HG03039 (cell line): ENCODE measurements at regions not wholly inside any gene's neighbourhood (a gene's known extent, or its start where the extent isn't known, plus 50 kb on each side); places are given as distances from the start of the nearest gene placed in this dataset.

ENCODE experiments used
- ATAC-seq: cut with Tn5 transposase; IDR thresholded peaks from one replicate; pipeline ENCODE4 v1.9.1; 2021; ENCODE audit warnings: mild to moderate bottlenecking, moderate library complexity; ENCODE audit not compliant: unreplicated experiment

DNA sequence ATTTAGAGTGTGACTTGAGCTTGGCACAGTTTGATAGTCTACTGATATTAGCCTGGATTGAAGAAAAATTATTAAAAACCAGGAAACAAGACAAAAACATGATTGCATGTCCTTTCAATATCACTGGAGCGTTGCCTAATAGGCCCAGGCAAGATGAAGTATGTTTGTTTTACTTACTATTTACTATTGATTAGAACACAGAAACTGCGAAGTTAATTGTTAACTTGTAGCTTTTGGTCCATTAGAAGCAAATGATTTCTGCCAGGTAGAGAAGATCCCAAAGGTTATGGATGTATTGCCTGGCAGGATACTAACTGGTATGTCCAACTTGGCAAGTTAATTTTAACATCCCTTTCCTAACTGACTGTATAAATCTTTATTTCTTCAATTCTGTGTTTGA lies 268.9 kb downstream of the ETNK1 start:
- no peak for ATAC-seq

GRCh38 chr12:22899184-22899583 lies 274.2 kb downstream of the ETNK1 start:
- no peak for ATAC-seq

DNA sequence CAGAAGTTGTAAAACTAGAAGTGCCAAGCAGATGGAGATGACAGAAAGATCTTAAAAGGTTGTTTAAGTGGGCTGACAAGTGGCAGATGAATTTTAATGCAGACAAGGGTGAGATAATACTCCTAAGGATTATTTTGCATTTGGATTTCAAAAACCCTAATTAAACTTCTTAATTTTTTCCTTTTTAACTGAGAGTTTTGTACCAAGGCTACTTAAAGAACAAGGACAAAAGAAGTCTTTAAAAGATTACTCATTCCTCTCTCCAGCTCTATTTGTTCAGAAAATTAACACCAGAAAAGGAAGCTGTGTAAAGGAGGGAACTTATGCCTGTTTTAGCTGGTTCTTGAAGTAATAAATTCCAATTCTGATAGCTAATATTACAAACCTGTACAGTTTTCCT lies 275.4 kb downstream of the ETNK1 start:
- ATAC-seq: no peak

DNA sequence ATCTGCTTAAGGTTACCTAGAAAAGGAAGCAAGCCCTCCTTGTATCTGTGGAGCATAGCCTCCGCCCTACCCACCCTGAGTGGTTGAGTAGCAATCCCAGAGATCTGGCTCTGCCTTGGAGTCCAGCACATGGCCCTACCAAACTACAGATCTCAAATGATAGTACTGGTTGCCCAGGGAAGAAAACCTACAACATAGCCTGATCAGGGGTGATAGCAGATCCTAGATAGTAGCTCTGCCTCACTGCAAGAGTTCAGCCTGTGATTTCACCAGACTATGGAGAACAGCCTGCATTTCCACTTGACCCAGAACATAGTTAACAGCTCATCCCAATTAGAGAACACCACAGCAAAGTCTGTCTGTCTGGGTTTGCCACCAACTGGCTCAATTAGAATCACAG lies 279.5 kb downstream of the ETNK1 start:
- ATAC-seq: no peak

- no peak for ATAC-seq
Measured at GRCh38 chr12:22916241-22916640, 291.3 kb downstream of the ETNK1 start.

- ATAC-seq: no peak
Measured at GRCh38 chr12:22916815-22917214, 291.8 kb downstream of the ETNK1 start.

- ATAC-seq: no peak
Measured at GRCh38 chr12:22919883-22920282, 294.9 kb downstream of the ETNK1 start.

DNA sequence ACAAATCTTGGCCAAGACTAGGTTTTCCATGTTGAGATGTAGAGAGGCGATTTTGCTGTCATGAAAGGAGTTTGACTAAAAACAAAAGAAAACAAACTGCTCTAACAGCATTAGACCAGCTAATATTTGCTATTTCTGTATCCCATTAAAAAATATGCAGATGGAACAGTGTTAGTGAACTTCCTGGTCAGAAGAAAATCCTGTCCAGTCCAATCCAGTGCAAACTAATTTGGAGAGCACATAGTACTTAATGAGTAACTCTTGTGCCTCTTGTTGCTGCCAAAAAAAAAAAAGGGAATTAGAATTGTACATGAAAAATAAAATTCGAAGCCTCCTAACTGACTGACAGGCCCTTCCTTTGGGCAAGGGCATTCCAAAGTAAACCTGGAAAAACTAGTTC lies 298.8 kb downstream of the ETNK1 start:
- ATAC-seq: no peak

DNA sequence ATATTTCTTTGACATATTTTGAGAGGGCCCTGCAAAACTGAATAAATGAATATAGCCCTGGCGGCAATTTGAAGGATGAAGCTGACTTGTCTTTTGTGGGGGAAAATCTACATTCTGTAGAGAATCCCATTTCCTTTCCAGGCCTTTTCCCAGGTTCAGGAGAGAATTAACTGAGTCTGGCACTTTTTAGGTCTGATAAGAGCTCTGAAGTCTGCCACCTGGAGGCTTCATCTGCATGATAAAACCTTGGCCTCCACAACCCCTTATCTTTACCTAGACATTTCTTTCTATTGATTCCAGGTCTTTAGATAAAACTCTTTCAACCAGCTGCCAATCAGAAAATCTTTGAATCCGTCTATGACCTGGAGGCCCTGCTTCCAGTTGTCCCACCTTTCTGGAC lies 299.4 kb downstream of the ETNK1 start:
- no peak for ATAC-seq

GRCh38 chr12:22925623-22926022 lies 300.7 kb downstream of the ETNK1 start:
- no peak for ATAC-seq

DNA sequence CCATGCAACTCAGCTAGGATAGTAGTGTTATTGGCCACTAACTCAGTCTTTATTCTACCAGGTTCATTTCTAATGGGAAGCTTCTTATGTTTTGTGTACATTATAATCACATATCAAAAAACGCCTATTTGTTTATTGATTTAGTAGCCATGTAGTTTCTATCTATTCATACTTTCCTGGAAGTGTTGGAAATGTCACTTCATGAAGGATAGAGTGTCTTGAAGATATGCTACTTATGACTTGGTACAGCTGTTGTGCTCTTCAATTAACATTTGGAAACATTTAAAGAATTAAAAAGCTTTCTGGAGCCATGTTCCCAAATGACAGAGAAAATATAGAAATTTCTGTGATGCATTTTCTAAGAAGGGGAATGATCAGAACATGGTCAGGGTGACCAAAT lies 307.5 kb downstream of the ETNK1 start:
- ATAC-seq: no peak

GRCh38 chr12:22935090-22935489 lies 310.1 kb downstream of the ETNK1 start:
- ATAC-seq: no peak

GRCh38 chr12:22935501-22935900 lies 310.5 kb downstream of the ETNK1 start:
- no peak for ATAC-seq

DNA sequence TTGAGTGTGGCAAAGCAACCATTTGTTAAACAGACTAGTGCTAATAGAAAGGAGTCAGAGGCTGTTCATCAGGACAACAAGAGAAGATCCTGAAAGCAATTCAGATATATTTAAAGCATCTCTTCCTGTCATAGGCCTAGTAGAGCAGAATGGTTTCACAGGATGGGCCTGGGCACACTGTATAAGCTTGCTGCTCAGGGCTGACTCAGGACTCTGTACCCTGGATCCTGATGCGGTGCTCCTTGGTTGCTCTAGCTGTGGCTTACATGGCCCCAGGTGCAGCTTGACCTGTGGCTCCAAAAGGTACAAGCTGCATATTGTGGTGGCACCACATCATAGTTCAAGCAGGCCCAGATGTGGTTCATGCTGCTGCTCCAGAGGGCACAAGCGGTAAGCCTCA lies 313.4 kb downstream of the ETNK1 start:
- no peak for ATAC-seq

GRCh38 chr12:22951206-22951605 lies 326.2 kb downstream of the ETNK1 start:
- ATAC-seq: no peak

DNA sequence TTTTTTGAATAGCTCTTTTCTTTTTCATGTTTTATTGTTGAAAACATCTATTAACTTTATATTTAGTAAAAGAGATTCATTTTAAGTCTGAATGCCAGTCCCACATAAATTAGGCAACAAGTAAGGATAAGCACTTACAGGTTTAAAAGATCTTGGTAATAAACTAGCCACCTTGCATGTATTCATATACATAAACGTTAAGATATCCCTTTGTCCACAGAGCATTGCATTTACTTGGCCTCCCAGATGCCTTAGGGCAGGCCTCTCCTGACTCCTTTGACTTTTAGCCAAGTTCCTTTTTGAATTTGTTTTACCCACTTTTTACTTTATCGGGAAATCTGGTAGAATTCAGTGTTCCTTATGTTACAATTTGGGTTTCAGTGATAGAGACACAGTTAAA lies 331.7 kb downstream of the ETNK1 start:
- ATAC-seq: no peak

DNA sequence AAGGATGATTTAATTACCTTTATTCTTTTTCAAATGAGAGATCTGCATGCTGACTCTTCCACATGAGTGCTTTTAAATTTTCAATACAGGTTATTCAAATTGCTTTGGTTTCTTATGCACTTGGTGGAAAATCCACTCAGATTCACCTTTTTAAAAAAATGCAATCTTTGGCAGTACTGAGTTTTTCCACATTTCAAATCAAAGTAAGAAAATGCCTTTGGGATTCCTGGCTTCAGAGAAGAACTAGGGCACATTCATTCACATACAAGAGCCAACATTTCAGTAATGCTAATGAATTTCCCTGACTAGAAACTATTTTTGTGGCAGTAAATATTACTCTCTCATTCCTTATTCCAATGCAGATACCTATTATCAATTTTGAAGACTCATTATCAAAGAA lies 342.2 kb downstream of the ETNK1 start:
- no peak for ATAC-seq

- no peak for ATAC-seq
Measured at GRCh38 chr12:22969521-22969920, 344.6 kb downstream of the ETNK1 start.

DNA sequence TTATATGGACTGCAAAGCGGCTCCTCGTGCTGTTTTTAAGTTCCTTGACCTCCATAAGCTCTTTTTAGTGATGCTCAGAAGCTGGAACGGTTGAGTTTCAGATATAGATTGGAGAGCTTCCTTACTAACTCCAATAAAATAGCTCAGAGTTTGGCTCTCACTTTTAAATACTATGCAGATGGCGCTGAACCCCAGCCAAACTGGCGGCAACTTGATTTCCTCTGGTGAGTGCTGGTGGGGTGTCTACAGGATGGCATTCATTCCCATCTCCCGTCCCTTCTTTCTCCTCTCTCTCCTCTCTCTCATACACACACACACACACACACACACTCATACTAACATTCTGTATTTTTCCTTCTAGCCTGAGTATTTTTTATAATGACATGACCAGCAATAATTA lies 346.3 kb downstream of the ETNK1 start:
- ATAC-seq: no peak

- ATAC-seq: no peak
Measured at GRCh38 chr12:22971701-22972191, 346.8 kb downstream of the ETNK1 start.

GRCh38 chr12:22974865-22975264 lies 349.9 kb downstream of the ETNK1 start:
- ATAC-seq: no peak

GRCh38 chr12:22978962-22979361 lies 354.0 kb downstream of the ETNK1 start:
- no peak for ATAC-seq

DNA sequence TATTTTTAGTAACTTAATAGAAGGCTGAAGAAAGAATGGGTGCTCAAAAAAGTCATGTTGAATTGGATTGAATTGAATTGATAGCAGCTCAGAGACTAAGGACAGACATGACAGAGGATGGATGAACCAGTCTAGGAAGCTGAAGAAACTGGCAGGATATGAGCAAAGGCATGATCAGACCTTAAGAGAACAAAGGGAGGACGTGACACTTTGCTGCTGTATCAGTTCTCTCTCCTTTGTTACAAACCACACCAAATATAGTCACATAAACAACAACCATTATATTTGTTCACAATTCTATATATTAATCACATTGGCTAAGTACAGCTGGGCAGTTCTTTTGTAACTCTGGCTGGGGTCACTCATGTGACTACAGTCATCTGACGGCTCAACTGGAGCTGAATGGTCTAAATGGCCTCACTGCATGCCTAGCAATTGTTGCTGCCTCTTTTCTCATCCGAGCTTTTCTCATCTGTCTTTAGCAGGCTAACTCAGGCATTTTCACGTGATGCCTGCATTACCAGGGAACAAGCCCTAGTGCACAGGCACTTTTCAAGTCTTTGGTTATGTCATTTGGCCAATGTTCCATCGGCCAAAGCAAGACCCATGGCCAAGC lies 355.0 kb downstream of the ETNK1 start:
- no peak for ATAC-seq
